Activated T-cell treated with anti-CD3 and anti-CD28 coated beads, Interleukin-2, amount 50 U/mL, for 72 hours (primary cell): ENCODE measurements at regions not wholly inside any gene's neighbourhood (a gene's known extent, or its start where the extent isn't known, plus 50 kb on each side); places are given as distances from the start of the nearest gene placed in this dataset.

ENCODE experiments used
- ATAC-seq, 2 donors: fragments of 150-1000 bp; cut with Tn5 transposase; replicated peaks in 1 of 2; 2 replicates each; pipeline ENCODE4 v1.10.0; 2021; ENCODE audit warnings: moderate library complexity in 2 of 2, mild to moderate bottlenecking in 1 of 2
- DNase-seq, 2 donors: peaks; one replicate each; pipeline ENCODE4 v3.0.0; 2021 to 2022; ENCODE audit warnings: mixed read lengths in 1 of 2
- H3K27ac Mint-ChIP-seq: one replicate; pipeline ENCODE4 v1.8.0; 2022; ENCODE audit warnings: mild to moderate bottlenecking, moderate library complexity, mixed read lengths
- H3K27me3 Mint-ChIP-seq: one replicate; pipeline ENCODE4 v1.8.0; 2022; ENCODE audit warnings: low read depth, mixed read lengths
- H3K36me3 Mint-ChIP-seq, 2 donors: one replicate each; pipeline ENCODE4 v1.8.0; 2022; ENCODE audit warnings: mixed read lengths in 2 of 2, mild to moderate bottlenecking in 1 of 2; ENCODE audit not compliant: insufficient read depth in 2 of 2
- H3K4me1 Mint-ChIP-seq: one replicate; pipeline ENCODE4 v1.8.0; 2022; ENCODE audit warnings: low read depth, mixed read lengths
- H3K4me3 Mint-ChIP-seq, 2 donors: one replicate each; pipeline ENCODE4 v1.8.0; 2022; ENCODE audit warnings: mild to moderate bottlenecking in 2 of 2, mixed read lengths in 2 of 2, moderate library complexity in 2 of 2
- H3K9me3 Mint-ChIP-seq, 2 donors: one replicate each; pipeline ENCODE4 v1.8.0; 2022; ENCODE audit warnings: mixed read lengths in 2 of 2

DNA sequence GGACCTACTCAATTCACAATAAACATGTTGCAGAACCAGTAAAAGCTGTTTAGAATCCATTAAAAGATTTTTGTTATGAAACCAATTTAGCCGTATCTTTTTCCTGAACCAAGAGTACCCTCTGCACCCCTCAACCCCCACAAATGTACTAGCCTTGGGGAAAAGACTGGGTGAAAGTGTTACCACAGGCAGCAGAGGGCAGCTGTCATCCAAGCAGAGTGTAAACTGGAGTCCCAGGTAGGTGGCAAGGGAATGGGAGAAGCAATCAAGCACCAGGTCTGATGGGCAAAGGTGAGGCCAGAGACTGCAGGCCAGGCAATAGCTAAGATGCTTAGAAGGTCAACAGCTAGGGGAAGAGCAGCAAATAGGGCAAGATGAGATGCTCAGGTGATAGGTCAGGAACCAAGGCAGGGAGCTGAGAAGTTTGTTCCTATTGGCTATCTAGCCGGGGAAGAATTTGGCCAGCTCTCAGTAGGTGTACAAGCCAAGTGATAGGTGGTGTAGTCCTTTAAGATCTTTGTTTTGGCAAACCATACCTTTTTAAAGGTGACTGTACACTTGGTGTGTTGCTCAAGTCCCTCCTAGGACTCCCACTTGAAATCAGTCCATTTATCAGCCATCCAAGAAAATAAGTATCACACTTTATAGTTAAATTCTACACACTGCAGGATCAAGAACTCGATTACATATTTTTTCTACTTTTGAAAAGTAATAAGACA is 77.8 kb upstream of the CCDC112 start:
- H3K9me3 Mint-ChIP-seq: no peaks in the 10 kb centered on the region
- ATAC-seq: no peak
- DNase-seq: no peak
- H3K36me3 Mint-ChIP-seq: no peaks in the 10 kb centered on the region
- peaks cover 14% of the 10 kb centered on the region for H3K4me1 Mint-ChIP-seq
- H3K4me3 Mint-ChIP-seq: no peak overlapping the region
- H3K27ac Mint-ChIP-seq: no peak overlapping the region
- peaks cover 29% of the 10 kb centered on the region for H3K27me3 Mint-ChIP-seq

DNA sequence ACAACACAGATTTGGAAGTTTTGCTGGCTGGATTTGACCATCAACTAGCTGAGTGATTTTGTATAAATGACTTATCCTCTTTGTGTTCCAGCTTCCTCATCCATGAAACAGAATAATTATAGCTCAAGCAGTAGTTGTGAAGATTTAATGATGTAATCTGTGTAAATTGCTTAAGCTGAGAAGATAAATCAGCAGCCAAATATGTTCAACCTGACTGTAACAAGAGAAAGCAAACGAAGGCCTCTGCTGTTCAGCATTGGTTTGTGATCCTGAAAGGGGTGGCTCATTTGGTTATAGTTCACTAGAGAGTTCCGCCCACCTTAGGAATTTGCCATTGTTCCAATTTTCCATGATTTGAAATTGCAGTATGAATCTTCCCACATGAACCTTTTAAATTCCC is 75.7 kb upstream of the CCDC112 start:
- H3K27me3 Mint-ChIP-seq: peaks cover 15% of the 10 kb centered on the region
- ATAC-seq (no peak), DNase-seq (no peak)
- no peaks in the 10 kb centered on the region for H3K36me3 Mint-ChIP-seq
- H3K9me3 Mint-ChIP-seq: no peaks in the 10 kb centered on the region
- H3K4me1 Mint-ChIP-seq: peaks cover 3% of the 10 kb centered on the region
- no peak overlapping the region for H3K4me3 Mint-ChIP-seq
- no peak overlapping the region for H3K27ac Mint-ChIP-seq

DNA sequence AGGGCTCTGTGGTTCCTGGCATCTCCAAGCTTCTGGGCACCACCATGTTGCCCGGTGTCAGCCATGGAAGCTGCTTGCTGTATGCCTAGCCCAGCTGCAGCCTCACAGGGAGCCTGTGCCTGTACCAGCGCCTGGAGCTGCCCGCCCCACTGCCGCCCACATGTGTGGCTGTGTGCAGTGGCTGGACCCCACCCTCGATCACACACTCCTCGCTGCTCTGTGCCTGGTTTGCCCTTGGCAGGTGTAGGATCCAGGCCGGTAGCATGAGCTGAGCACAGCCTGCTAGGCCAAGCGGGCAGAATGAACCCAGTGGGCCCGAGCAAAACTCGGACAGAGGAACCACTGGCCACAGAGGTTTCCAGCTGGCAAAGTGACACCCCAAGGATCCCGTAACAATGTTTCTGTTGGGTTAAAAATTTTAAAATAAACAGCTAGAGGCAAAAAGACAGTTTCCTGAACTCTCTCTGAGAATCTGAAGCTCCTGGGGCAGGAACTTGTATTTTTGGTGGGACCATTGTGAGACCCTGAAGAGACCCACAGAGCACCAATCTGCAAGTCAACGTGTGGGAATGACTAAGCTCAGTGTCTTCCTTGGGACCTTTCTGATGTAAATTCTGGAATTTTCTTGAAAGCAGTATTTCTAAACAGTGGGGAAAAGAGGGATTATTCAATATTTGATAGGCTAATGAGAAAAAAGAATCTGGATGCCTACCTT is 73.1 kb upstream of the CCDC112 start:
- H3K4me1 Mint-ChIP-seq: no peaks in the 10 kb centered on the region
- H3K9me3 Mint-ChIP-seq: no peaks in the 10 kb centered on the region
- no peak overlapping the region for H3K4me3 Mint-ChIP-seq
- ATAC-seq: no peak
- H3K27me3 Mint-ChIP-seq: peaks cover 23% of the 10 kb centered on the region
- H3K36me3 Mint-ChIP-seq: no peaks in the 10 kb centered on the region
- no peak overlapping the region for H3K27ac Mint-ChIP-seq
- DNase-seq: no peak

DNA sequence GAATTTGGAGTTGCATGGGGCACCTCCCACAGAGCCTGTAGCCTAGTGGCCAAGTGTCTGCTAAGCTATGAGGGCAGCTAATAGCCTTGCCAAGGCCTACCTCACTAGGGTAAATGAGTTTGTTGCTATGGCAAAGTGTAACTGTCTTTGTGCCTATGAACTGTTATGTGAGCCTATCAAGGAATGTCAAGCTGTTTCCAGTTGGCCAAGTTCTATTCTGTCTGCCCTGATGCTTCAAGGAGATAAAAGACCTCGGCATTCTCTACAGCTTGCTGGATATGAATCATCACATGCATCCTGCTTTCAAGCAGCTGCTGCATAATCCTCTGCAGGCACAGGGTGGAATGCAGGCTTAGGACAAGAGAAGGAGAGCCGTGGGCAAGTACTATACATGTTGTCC is 69.8 kb upstream of the CCDC112 start:
- Mint-ChIP-seq H3K4me3 (no peak overlapping the region), H3K27me3 (peaks cover 22% of the 10 kb centered on the region), H3K9me3 (no peaks in the 10 kb centered on the region), H3K36me3 (no peaks in the 10 kb centered on the region), H3K27ac (no peak overlapping the region), H3K4me1 (no peaks in the 10 kb centered on the region)
- no peak for ATAC-seq
- no peak for DNase-seq

DNA sequence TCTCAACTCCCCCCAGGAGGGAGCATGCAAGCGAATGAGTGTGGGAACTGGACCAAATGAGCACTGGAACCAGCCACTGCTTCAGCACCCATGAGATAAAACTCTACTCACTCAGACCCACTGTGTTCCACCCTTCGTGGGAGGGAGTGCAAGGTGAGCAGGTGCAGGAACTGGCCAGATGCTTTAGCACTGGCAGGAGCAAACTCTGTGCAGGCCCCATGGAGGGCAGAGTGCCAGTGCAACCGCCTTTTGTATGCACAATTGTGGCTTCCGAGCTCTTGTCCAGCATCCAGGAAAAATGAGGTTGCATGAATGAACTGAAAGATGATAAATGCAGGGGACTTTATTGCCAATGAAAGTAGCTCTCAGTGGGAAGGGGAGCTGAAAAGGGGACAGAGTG is 67.4 kb upstream of the CCDC112 start:
- H3K4me3 Mint-ChIP-seq: no peak overlapping the region
- H3K9me3 Mint-ChIP-seq: no peaks in the 10 kb centered on the region
- H3K27ac Mint-ChIP-seq: no peak overlapping the region
- no peaks in the 10 kb centered on the region for H3K36me3 Mint-ChIP-seq
- peaks cover 38% of the 10 kb centered on the region for H3K27me3 Mint-ChIP-seq
- ATAC-seq (no peak), DNase-seq (no peak)
- no peaks in the 10 kb centered on the region for H3K4me1 Mint-ChIP-seq

DNA sequence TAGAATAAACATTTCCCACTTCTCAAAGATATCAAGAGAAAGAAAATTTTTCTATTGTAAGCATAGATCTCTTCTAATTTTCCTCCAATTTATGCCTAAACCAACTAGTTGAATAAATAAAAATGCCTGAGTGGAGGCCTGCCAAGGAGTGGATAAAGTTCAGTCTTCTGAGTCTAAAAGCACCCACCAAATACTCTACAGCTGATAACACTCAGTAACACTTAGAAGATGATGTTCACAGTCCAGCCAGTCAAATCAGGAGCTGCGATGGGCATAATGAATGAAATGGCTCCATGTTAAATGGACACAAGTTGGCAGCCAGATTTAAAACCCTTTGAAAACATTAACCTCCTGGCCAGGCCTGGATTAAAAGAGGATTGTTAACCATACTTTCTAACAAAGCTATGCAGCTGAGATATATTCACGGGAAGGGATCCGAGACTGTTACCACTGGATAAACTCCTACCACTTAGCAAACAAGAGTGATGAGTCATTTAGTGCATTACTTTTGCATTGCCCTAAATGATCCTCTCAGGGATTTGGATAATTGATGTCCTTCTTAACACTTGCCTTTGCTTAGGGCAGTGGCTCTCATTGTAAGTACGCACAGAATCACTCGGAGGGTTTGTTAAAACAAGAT is 63.7 kb upstream of the CCDC112 start:
- H3K4me3 Mint-ChIP-seq: no peak overlapping the region
- no peak overlapping the region for H3K27ac Mint-ChIP-seq
- DNase-seq: no peak
- no peaks in the 10 kb centered on the region for H3K9me3 Mint-ChIP-seq
- no peaks in the 10 kb centered on the region for H3K4me1 Mint-ChIP-seq
- H3K27me3 Mint-ChIP-seq: peaks cover 45% of the 10 kb centered on the region
- no peak for ATAC-seq
- H3K36me3 Mint-ChIP-seq: no peaks in the 10 kb centered on the region

DNA sequence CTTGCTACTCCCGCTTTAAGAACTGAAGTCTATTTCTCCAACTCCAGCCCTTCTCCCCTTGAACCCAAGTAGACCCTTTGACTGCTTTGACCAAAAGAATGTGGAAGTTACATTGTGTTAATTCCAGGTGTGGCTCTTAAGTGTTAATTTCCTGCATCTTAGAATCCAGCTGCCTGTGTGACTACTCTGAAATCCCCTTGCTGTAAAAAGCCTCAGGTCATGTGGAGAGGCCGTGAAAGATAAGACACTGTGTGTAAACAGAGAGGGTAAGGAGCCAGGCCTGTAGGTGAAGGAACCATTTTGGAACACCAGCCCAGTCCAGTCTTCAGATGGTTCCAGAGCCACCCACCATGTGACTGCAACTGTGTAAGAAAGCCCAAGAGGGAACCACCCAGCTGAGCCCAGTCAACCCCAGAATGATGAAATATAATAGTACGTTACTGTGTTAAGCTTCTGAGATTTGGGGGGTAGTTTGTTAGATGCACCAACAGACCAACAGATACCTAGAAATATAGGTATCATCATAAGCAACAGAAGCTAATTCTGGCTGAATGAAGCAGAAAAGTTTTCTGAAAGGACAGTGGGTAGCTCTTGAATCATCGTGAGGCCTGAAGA is 59.4 kb upstream of the CCDC112 start:
- H3K4me1 Mint-ChIP-seq: no peaks in the 10 kb centered on the region
- DNase-seq (no peak), ATAC-seq (no peak)
- H3K27me3 Mint-ChIP-seq: peaks cover 41% of the 10 kb centered on the region
- H3K9me3 Mint-ChIP-seq: no peaks in the 10 kb centered on the region
- no peaks in the 10 kb centered on the region for H3K36me3 Mint-ChIP-seq
- H3K27ac Mint-ChIP-seq: no peak overlapping the region
- no peak overlapping the region for H3K4me3 Mint-ChIP-seq

DNA sequence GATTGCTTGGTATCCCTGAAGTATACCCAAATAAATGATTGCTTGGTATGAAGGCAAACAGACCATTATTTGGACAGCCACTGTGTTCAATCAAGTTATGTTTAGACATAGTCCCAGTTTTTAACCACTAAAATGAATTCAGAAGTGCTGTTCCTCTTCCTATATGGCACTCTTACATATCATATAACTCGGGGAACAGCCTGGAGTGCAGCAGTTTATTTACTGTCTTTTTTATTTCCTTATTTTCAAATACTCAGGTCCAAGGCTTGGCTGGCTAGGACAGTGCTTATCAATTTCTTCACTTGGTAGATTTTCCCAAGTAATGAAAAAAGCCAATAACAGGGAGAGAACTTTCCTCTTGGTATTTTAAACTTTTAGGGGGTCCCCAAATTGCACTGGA is 58.6 kb upstream of the CCDC112 start:
- Mint-ChIP-seq H3K9me3 (no peaks in the 10 kb centered on the region), H3K4me1 (no peaks in the 10 kb centered on the region), H3K36me3 (no peaks in the 10 kb centered on the region), H3K4me3 (no peak overlapping the region), H3K27me3 (peaks cover 45% of the 10 kb centered on the region), H3K27ac (no peak overlapping the region)
- DNase-seq (no peak), ATAC-seq (no peak)

DNA sequence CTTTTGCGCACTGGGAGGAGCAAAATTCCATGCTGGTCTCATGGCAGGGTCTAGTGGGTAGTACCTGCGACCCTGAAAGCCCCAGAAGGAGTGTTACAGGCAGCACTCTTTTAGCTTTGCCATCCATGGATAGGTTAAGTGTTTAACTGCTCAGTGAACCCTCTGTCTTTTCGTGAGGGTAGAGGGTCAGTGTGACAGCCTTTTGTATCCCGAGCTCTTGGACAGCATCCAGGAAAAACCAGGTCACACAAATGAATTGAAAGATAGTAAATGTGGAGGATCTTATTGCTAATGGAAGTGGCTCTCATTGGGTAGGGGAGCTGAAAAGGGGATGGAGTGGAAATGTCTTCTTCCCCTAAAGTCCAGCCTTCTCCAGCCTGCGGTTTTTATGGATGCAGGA is 57.8 kb upstream of the CCDC112 start:
- H3K27me3 Mint-ChIP-seq: peaks cover 47% of the 10 kb centered on the region
- H3K9me3 Mint-ChIP-seq: no peaks in the 10 kb centered on the region
- no peaks in the 10 kb centered on the region for H3K4me1 Mint-ChIP-seq
- no peak for ATAC-seq
- no peaks in the 10 kb centered on the region for H3K36me3 Mint-ChIP-seq
- DNase-seq: no peak
- no peak overlapping the region for H3K27ac Mint-ChIP-seq
- no peak overlapping the region for H3K4me3 Mint-ChIP-seq

DNA sequence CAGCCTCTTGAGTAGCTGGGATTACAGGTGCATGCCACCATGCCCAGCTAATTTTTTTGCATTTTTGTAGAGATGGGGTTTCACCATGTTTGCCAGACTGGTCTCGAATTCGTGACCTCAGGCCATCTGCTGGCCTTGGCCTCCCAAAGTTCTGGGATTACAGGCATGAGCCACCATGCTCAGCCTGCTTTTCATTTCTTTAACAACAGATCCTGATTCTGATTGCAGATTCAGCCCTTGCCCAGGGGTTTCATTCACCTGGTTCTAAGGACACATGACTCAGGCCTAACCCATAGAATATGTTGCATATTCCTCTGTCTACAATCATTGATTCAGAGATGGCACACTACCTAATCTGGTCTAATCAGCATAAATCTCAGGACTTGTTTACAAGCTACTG is 56.1 kb upstream of the CCDC112 start:
- no peaks in the 10 kb centered on the region for H3K36me3 Mint-ChIP-seq
- H3K4me1 Mint-ChIP-seq: no peaks in the 10 kb centered on the region
- H3K9me3 Mint-ChIP-seq: no peaks in the 10 kb centered on the region

DNA sequence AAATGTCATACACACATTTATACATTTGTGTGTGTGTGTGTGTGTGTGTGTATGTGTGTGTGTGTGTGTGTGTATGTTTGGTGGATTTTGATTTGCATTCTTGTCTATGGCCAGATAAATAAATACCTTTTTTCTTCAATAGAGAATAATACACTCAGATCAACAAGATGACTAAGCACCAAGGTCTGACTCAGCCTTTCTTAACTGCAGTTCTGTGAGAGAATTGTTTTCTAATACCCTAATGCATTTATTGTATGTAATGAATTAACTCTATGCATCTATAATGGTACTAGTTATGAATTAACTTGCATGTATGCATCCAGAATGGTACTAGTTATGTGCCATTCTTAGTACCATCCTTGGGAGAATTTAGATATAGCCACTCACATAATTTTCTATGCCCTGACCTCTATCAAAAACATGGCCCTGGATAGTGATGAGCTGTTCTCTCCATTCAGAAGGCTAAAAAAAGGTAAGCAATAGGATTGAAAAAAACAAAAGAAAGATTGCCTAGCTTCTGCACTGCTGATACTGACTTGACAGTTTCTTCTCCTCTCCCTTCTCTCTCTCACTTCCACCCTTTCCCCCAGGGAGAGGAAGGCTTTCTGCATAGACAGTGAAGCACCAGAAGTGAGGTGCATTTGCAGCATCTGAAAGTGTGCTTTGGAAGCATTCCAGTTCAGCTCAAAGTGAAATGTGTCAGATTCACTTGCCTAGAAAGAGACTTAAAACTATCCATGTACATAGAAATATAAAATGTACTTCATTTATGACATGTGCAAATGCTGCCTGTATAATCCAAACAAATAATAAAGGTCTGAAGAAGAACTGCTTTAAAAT is 55.1 kb upstream of the CCDC112 start:
- Mint-ChIP-seq H3K27me3 (peaks cover 48% of the 10 kb centered on the region), H3K9me3 (no peaks in the 10 kb centered on the region)

More for the DNA sequence above, 56.1 kb upstream of the CCDC112 start:
- no peak overlapping the region for H3K27ac Mint-ChIP-seq
- ATAC-seq (no peak), DNase-seq (no peak)
- H3K27me3 Mint-ChIP-seq: peaks cover 43% of the 10 kb centered on the region
- no peak overlapping the region for H3K4me3 Mint-ChIP-seq

DNA sequence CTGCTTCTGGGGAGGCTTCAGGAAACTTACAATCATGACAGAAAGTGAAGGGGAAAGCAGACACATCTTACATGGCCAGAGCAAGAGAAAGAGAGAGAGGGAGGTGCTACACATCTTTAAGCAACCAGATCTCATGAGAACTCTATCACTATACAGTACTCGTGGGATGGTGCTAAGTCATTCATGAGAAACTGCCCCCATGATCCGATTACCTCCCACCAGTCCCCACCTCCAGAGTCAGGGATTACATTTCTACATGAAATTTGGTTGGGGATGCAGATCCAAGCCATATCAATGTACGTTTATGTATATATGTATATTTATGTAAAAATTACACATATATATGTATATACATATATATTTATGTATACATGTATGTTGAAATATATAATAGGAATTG is 54.4 kb upstream of the CCDC112 start:
- Mint-ChIP-seq H3K4me1 (no peaks in the 10 kb centered on the region), H3K36me3 (no peaks in the 10 kb centered on the region), H3K9me3 (peaks cover 0 to 3% of the 10 kb centered on the region in 2 donors), H3K27ac (no peak overlapping the region), H3K4me3 (no peak overlapping the region), H3K27me3 (peaks cover 53% of the 10 kb centered on the region)
- ATAC-seq: no peak
- DNase-seq: no peak

More for the DNA sequence above, 55.1 kb upstream of the CCDC112 start:
- no peak overlapping the region for H3K4me3 Mint-ChIP-seq
- H3K36me3 Mint-ChIP-seq: no peaks in the 10 kb centered on the region
- ATAC-seq: no peak
- no peak overlapping the region for H3K27ac Mint-ChIP-seq
- DNase-seq: no peak
- no peaks in the 10 kb centered on the region for H3K4me1 Mint-ChIP-seq
